ENCODE measurements at regions not wholly inside any gene's neighbourhood (a gene's known extent, or its start where the extent isn't known, plus 50 kb on each side); places are given as distances from the start of the nearest gene placed in this dataset.

DNA sequence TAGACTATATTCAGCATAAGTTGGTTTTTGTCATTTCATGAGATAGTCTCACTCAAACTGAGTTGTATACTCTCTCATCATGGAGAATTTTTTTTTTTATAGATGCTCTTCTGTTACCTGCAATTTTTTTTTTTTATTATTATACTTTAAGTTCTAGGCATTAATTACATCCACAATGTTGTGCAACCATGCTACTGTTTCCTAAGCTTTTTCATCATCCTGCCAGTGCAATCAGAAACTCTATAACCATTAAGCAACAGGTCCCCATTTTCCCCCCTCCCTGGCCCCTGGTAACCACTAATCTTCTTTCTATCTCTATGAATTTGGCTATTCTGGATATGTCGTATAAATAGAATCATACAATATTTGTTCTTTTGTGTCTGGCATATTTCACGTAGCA lies 321.6 kb downstream of the STIM2 start:
- TF ChIP-seq, protein P1, sequence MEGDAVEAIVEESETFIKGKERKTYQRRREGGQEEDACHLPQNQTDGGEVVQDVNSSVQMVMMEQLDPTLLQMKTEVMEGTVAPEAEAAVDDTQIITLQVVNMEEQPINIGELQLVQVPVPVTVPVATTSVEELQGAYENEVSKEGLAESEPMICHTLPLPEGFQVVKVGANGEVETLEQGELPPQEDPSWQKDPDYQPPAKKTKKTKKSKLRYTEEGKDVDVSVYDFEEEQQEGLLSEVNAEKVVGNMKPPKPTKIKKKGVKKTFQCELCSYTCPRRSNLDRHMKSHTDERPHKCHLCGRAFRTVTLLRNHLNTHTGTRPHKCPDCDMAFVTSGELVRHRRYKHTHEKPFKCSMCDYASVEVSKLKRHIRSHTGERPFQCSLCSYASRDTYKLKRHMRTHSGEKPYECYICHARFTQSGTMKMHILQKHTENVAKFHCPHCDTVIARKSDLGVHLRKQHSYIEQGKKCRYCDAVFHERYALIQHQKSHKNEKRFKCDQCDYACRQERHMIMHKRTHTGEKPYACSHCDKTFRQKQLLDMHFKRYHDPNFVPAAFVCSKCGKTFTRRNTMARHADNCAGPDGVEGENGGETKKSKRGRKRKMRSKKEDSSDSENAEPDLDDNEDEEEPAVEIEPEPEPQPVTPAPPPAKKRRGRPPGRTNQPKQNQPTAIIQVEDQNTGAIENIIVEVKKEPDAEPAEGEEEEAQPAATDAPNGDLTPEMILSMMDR (conservative IDR thresholded peaks at IDR 0.05), result no peak
- no peak for TF ChIP-seq EZH2 (IDR thresholded peaks at IDR 0.05; ENCODE audit: low read depth)
